SK-N-SH (cell line): ENCODE measurements at regions not wholly inside any gene's neighbourhood (a gene's known extent, or its start where the extent isn't known, plus 50 kb on each side); places are given as distances from the start of the nearest gene placed in this dataset.

ENCODE experiments used
- CTCF ChIA-PET: fragments of 300-600, 350-600 bp; formaldehyde crosslinking; extraction: SDS; loops from one replicate; lab custom pipeline; 2021; lab: Yijun Ruan, JAX
- POLR2A ChIA-PET: fragments of 350-600 bp; sonication (Branson Sonifier 250); formaldehyde crosslinking; extraction: SDS; loops from one replicate; lab custom pipeline; 2020; ENCODE audit warnings: antibody characterized with exemption, inconsistent platforms; lab: Yijun Ruan, JAX
- DNase-seq: peaks from one replicate; pipeline ENCODE4 v3.0.0; 2012
- H2AFZ ChIP-seq: fragments of 200-600 bp; sonication (generic); 2 replicates; pipeline ENCODE4 v1.8.1; 2016; ENCODE audit warnings: antibody characterized with exemption, mild to moderate bottlenecking, low read depth
- H3F3A ChIP-seq: fragments of 200-600 bp; sonication (generic); replicated peaks from 2 replicates; pipeline ENCODE3; 2016; ENCODE audit warnings: antibody characterized with exemption, mild to moderate bottlenecking; ENCODE audit not compliant: insufficient read depth
- H3K27ac ChIP-seq, 2 experiments: fragments of 200-500 bp in 1 of 2; fragments of 200-600 bp in 1 of 2; sonication (Bioruptor generic) in 1 of 2; sonication (generic), shearing (Covaris generic) in 1 of 2; 2 replicates each; pipeline versions ENCODE4 v1.5.1 to v1.6.1; 2014 to 2016; ENCODE audit warnings: low read depth in 2 of 2, inconsistent platforms in 1 of 2, low read length in 1 of 2, mild to moderate bottlenecking in 1 of 2, mixed read lengths in 1 of 2
- H3K27me3 ChIP-seq: fragments of 200-600 bp; sonication (generic), shearing (Covaris generic); 2 replicates; pipeline ENCODE4 v1.6.1; 2016; ENCODE audit warnings: mixed run types; ENCODE audit not compliant: insufficient read depth
- H3K36me3 ChIP-seq, 2 experiments: fragments of 200-500 bp in 1 of 2; fragments of 200-600 bp in 1 of 2; sonication (Bioruptor generic) in 1 of 2; sonication (generic) in 1 of 2; replicated peaks in 1 of 2; 2 replicates each; pipeline versions ENCODE3 to v1.5.1; 2014 to 2016; ENCODE audit warnings: low read length in 1 of 2, mild to moderate bottlenecking in 1 of 2; ENCODE audit not compliant: insufficient read depth in 2 of 2, control insufficient read depth in 1 of 2
- H3K4me1 ChIP-seq, 2 experiments: fragments of 200-500 bp in 1 of 2; fragments of 200-600 bp in 1 of 2; sonication (Bioruptor generic) in 1 of 2; sonication (generic), shearing (Covaris generic) in 1 of 2; 2 replicates each; pipeline versions ENCODE4 v1.5.1 to v1.6.1; 2014 to 2016; ENCODE audit warnings: low read depth in 1 of 2, low read length in 1 of 2, mixed run types in 1 of 2; ENCODE audit not compliant: insufficient read depth in 2 of 2, control insufficient read depth in 1 of 2
- H3K4me2 ChIP-seq: fragments of 200-600 bp; sonication (generic), shearing (Covaris generic); 2 replicates; pipeline ENCODE4 v1.6.1; 2017; ENCODE audit warnings: mixed run types
- H3K4me3 ChIP-seq, 2 experiments: fragments of 200-500 bp in 1 of 2; fragments of 200-600 bp in 1 of 2; sonication (Bioruptor generic) in 1 of 2; sonication (generic), shearing (Covaris generic) in 1 of 2; 2 replicates each; pipeline versions ENCODE4 v1.5.1 to v1.8.1; 2014 to 2016; ENCODE audit warnings: low read depth in 2 of 2, inconsistent platforms in 1 of 2, low read length in 1 of 2, mild to moderate bottlenecking in 1 of 2, mixed read lengths in 1 of 2, moderate library complexity in 1 of 2
- H3K79me2 ChIP-seq: fragments of 200-600 bp; sonication (generic); 2 replicates; pipeline ENCODE4 v1.8.1; 2017; ENCODE audit warnings: mild to moderate bottlenecking; ENCODE audit not compliant: insufficient read depth
- H3K9ac ChIP-seq: fragments of 200-600 bp; sonication (generic); 2 replicates; pipeline ENCODE4 v1.6.1; 2017; ENCODE audit warnings: mixed run types
- H3K9me2 ChIP-seq: fragments of 200-600 bp; sonication (generic); 2 replicates; pipeline ENCODE4 v1.6.1; 2017; ENCODE audit warnings: mixed run types
- H3K9me3 ChIP-seq: fragments of 200-600 bp; sonication (generic); 2 replicates; pipeline ENCODE4 v1.6.1; 2017; ENCODE audit warnings: mixed run types, mild to moderate bottlenecking, moderate library complexity
- H4K20me1 ChIP-seq: fragments of 200-600 bp; sonication (generic); 2 replicates; pipeline ENCODE4 v1.6.1; 2017; ENCODE audit warnings: mild to moderate bottlenecking, mixed run types; ENCODE audit not compliant: insufficient read depth
- CHD2 ChIP-seq: fragments of 150-350 bp; IDR thresholded peaks from 2 replicates; pipeline ENCODE4 v1.6.1; 2018; ENCODE audit warnings: low read length; ENCODE audit not compliant: partially characterized antibody
- ELF1 ChIP-seq: IDR thresholded peaks from 2 replicates; pipeline ENCODE4 v1.4.0; 2012
- EP300 ChIP-seq, 2 experiments: IDR thresholded peaks; 2 replicates each; pipeline versions ENCODE4 v1.4.0 to v1.6.1; 2012; ENCODE audit warnings: borderline replicate concordance in 1 of 2, low read depth in 1 of 2, low read length in 1 of 2
- EZH2phosphoT487 ChIP-seq: fragments of 200-600 bp; sonication (generic); IDR thresholded peaks from 2 replicates; pipeline ENCODE4 v1.6.1; 2017; ENCODE audit warnings: low read depth, mixed run types, mild to moderate bottlenecking, antibody characterized with exemption, moderate library complexity, borderline replicate concordance
- FOXJ3 ChIP-seq: sonication (generic); formaldehyde crosslinking; IDR thresholded peaks from 2 replicates; pipeline ENCODE4 v1.5.1; 2020; ENCODE audit warnings: mild to moderate bottlenecking, missing genetic modification reagents
- GABPA ChIP-seq: IDR thresholded peaks from 2 replicates; pipeline ENCODE4 v1.4.0; 2012; ENCODE audit warnings: low read depth, mild to moderate bottlenecking
- GATA2 ChIP-seq: sonication (generic); formaldehyde crosslinking; IDR thresholded peaks from 2 replicates; pipeline ENCODE4 v1.5.0; 2020; ENCODE audit warnings: mild to moderate bottlenecking, missing genetic modification reagents
- JUND ChIP-seq: IDR thresholded peaks from 2 replicates; pipeline ENCODE4 v1.4.0; 2012
- MEF2A ChIP-seq: IDR thresholded peaks from 2 replicates; pipeline ENCODE4 v1.4.0; 2012; ENCODE audit warnings: low read depth, borderline replicate concordance
- MXI1 ChIP-seq: IDR thresholded peaks from 2 replicates; pipeline ENCODE4 v1.6.1; 2012; ENCODE audit warnings: mild to moderate bottlenecking, low read depth, low read length, improper control_type of control experiment
- RAD21 ChIP-seq: IDR thresholded peaks from 2 replicates; pipeline ENCODE4 v1.6.1; 2012; ENCODE audit warnings: mild to moderate bottlenecking, low read length
- RCOR1 ChIP-seq: fragments of 150-350 bp; IDR thresholded peaks from 2 replicates; pipeline ENCODE4 v1.6.1; 2017; ENCODE audit warnings: antibody characterized with exemption, low read length
- RFX5 ChIP-seq: IDR thresholded peaks from 2 replicates; pipeline ENCODE4 v1.6.1; 2012; ENCODE audit warnings: mild to moderate bottlenecking, improper control_type of control experiment, low read length
- TCF12 ChIP-seq: IDR thresholded peaks from 2 replicates; pipeline ENCODE4 v1.4.0; 2012
- WGBS: methylation state at CpG from one replicate; pipeline ENCODE4 v1.1.6; 2017; ENCODE audit warnings: low lambda C conversion rate; 5-methylcytosine and 5-hydroxymethylcytosine counted together
- TF ChIP-seq, protein P1 (sequence below): IDR thresholded peaks from 2 replicates; pipeline ENCODE4 v1.4.0; 2012; ENCODE audit warnings: low read depth, borderline replicate concordance
- TF ChIP-seq, protein P2 (sequence below): IDR thresholded peaks from 2 replicates; pipeline ENCODE4; 2012
- TF ChIP-seq, protein P3 (sequence below): IDR thresholded peaks from 2 replicates; pipeline ENCODE4 v1.6.1; 2012; ENCODE audit warnings: mild to moderate bottlenecking, low read depth, low read length, moderate library complexity

DNA sequence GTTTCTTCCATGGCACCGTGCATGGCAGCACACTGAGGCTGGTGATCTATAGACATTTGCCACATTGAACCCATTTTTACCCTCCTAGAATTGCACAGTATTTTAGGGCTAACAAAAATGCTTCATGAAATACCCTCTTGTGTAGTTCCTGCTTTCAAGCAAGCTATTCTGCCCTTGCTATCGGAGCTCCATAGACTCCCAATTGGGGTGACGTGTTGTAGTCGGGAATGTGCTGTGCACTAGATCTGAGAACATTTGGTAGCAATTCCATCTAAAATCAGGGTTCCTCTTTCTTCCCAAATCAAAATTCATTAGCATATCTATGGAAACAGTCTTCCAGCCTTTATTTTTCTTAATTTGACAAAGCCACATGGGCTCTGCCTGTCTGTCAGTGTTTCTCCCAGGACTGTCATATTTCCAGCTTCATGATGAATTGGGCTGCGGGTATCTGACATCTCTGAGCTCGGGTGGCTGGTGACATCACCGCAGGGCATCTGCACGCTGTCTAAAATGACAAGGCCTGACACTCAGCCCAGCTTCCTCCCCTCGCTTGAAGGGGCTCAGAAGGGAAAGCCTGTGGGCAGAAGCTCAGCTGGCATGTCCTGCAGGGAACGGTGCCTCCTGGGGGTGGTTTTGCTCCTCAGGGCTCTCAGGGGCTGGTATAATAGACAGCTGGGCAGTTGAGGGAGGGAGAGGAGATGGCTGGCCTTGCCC is 406.4 kb downstream of the QKI start:
- 0 out of 2 replicates have a peak, but pooled peaks have one; percentile 10 for TF ChIP-seq TCF12
- no peak for TF ChIP-seq JUND
- TF ChIP-seq RCOR1 = 0 out of 2 replicates have a peak, but pooled peaks have one; percentile 14
- peak; percentile 93 for TF ChIP-seq GATA2 (CRISPR knock-in tag)
- no peak for TF ChIP-seq GABPA
- TF ChIP-seq, protein P1, sequence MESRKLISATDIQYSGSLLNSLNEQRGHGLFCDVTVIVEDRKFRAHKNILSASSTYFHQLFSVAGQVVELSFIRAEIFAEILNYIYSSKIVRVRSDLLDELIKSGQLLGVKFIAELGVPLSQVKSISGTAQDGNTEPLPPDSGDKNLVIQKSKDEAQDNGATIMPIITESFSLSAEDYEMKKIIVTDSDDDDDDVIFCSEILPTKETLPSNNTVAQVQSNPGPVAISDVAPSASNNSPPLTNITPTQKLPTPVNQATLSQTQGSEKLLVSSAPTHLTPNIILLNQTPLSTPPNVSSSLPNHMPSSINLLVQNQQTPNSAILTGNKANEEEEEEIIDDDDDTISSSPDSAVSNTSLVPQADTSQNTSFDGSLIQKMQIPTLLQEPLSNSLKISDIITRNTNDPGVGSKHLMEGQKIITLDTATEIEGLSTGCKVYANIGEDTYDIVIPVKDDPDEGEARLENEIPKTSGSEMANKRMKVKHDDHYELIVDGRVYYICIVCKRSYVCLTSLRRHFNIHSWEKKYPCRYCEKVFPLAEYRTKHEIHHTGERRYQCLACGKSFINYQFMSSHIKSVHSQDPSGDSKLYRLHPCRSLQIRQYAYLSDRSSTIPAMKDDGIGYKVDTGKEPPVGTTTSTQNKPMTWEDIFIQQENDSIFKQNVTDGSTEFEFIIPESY = no peak
- peak; percentile 69; the same call in 1 of the 2 replicates for TF ChIP-seq MXI1
- peak; percentile 8 for TF ChIP-seq CHD2
- TF ChIP-seq MEF2A = no peak
- TF ChIP-seq ELF1 = no peak
- TF ChIP-seq, protein P2, sequence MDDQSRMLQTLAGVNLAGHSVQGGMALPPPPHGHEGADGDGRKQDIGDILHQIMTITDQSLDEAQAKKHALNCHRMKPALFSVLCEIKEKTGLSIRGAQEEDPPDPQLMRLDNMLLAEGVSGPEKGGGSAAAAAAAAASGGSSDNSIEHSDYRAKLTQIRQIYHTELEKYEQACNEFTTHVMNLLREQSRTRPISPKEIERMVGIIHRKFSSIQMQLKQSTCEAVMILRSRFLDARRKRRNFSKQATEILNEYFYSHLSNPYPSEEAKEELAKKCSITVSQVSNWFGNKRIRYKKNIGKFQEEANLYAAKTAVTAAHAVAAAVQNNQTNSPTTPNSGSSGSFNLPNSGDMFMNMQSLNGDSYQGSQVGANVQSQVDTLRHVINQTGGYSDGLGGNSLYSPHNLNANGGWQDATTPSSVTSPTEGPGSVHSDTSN = peak; percentile 31; the same call in 1 of the 2 replicates
- TF ChIP-seq FOXJ3 = 0 out of 2 replicates have a peak, but pooled peaks have one; percentile 60
- TF ChIP-seq EZH2phosphoT487 = no peak
- TF ChIP-seq RAD21 = peak; percentile 33
- TF ChIP-seq EP300 (IDR thresholded peaks at IDR 0.05; ENCODE audit: borderline replicate concordance in 1 of 2, low read depth in 1 of 2, low read length in 1 of 2) = peak in 1 of 2 experiments; percentile 75; a peak in 2 of 4 replicates
- no peak for TF ChIP-seq RFX5
- no peak overlapping the region for H3K4me2 ChIP-seq
- no peak overlapping the region for H2AFZ ChIP-seq
- H3K27ac ChIP-seq = no peak overlapping the region; a peak in 1 of 4 replicates
- POLR2A ChIA-PET = no interaction called here
- DNase-seq = peak; percentile 70
- 22% methylated on average over 9 of the region's 10 CpGs for WGBS
- CTCF ChIA-PET = no interaction called here
- H3K4me3 ChIP-seq = no peak overlapping the region
- H4K20me1 ChIP-seq = no peaks in the 10 kb centered on the region
- H3K36me3 ChIP-seq = no peaks in the 10 kb centered on the region
- H3F3A ChIP-seq = no peaks in the 10 kb centered on the region
- H3K79me2 ChIP-seq = no peaks in the 10 kb centered on the region
- H3K4me1 ChIP-seq = peaks cover 0 to 8% of the 10 kb centered on the region in 2 experiments; a peak in 2 of 4 replicates
- H3K27me3 ChIP-seq = no peaks in the 10 kb centered on the region
- no peak overlapping the region for H3K9ac ChIP-seq
- no peaks in the 10 kb centered on the region for H3K9me3 ChIP-seq
- H3K9me2 ChIP-seq = no peaks in the 10 kb centered on the region

DNA sequence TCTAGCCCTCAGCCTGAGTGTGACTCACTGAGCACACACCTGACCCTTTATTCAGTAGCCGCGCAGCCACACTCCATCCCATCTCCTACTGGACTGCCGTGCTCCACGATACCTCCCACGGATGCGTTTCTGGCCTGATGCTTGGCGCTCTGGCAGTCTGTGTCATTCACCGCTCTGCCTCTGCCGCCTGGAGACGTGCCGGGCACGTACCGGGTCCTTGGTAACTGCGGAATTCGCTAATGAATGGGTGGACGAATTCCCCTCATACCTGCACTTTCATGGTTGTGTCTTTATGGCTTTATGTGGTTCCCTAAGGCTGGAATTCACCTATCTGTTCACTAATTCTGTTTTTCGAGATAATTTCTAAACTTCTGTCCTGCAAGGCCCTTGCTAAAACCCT is 405.7 kb downstream of the QKI start:
- Histone ChIP-seq H3K36me3 (no peaks in the 10 kb centered on the region), H3K79me2 (no peaks in the 10 kb centered on the region), H3K9me3 (no peaks in the 10 kb centered on the region), H3K9ac (no peak overlapping the region), H3K4me1 (peaks cover 0 to 8% of the 10 kb centered on the region in 2 experiments; a peak in 2 of 4 replicates), H3F3A (no peaks in the 10 kb centered on the region), H3K9me2 (no peaks in the 10 kb centered on the region), H2AFZ (no peak overlapping the region), H3K27me3 (no peaks in the 10 kb centered on the region), H4K20me1 (no peaks in the 10 kb centered on the region), H3K4me2 (no peak overlapping the region), H3K4me3 (no peak overlapping the region), H3K27ac (no peak overlapping the region)
- ChIA-PET CTCF (no interaction called here), POLR2A (no interaction called here)
- 80% methylated on average over 17 of the region's 17 CpGs for WGBS
- TF ChIP-seq, protein P3, sequence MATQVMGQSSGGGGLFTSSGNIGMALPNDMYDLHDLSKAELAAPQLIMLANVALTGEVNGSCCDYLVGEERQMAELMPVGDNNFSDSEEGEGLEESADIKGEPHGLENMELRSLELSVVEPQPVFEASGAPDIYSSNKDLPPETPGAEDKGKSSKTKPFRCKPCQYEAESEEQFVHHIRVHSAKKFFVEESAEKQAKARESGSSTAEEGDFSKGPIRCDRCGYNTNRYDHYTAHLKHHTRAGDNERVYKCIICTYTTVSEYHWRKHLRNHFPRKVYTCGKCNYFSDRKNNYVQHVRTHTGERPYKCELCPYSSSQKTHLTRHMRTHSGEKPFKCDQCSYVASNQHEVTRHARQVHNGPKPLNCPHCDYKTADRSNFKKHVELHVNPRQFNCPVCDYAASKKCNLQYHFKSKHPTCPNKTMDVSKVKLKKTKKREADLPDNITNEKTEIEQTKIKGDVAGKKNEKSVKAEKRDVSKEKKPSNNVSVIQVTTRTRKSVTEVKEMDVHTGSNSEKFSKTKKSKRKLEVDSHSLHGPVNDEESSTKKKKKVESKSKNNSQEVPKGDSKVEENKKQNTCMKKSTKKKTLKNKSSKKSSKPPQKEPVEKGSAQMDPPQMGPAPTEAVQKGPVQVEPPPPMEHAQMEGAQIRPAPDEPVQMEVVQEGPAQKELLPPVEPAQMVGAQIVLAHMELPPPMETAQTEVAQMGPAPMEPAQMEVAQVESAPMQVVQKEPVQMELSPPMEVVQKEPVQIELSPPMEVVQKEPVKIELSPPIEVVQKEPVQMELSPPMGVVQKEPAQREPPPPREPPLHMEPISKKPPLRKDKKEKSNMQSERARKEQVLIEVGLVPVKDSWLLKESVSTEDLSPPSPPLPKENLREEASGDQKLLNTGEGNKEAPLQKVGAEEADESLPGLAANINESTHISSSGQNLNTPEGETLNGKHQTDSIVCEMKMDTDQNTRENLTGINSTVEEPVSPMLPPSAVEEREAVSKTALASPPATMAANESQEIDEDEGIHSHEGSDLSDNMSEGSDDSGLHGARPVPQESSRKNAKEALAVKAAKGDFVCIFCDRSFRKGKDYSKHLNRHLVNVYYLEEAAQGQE = no peak
- DNase-seq = no peak
